AG04450 (cell line): ENCODE measurements at regions not wholly inside any gene's neighbourhood (a gene's known extent, or its start where the extent isn't known, plus 50 kb on each side); places are given as distances from the start of the nearest gene placed in this dataset.

Experiments used
- CTCF ChIA-PET: fragments of 300-600, 350-600 bp; formaldehyde crosslinking; extraction: SDS; loops from one replicate; lab custom pipeline; 2022; ENCODE audit warnings: antibody characterized with exemption, inconsistent platforms; lab: Charles Lee
- POLR2A ChIA-PET: fragments of 350-600 bp; formaldehyde crosslinking; extraction: SDS; loops from one replicate; lab custom pipeline; 2021; ENCODE audit warnings: antibody characterized with exemption, inconsistent platforms; lab: Yijun Ruan, JAX
- DNase-seq: peaks from one replicate; pipeline ENCODE4 v3.0.0-alpha.2; 2011; ENCODE audit warnings: low read depth, low spot score
- H3K27ac ChIP-seq: one replicate; pipeline ENCODE4 v1.5.1; 2012; ENCODE audit warnings: low read depth, low read length, control low read depth
- H3K27me3 ChIP-seq: one replicate; pipeline ENCODE4 v1.6.0; 2012; ENCODE audit warnings: low read length; ENCODE audit not compliant: control insufficient read depth, insufficient read depth
- H3K4me3 ChIP-seq: 2 replicates; pipeline ENCODE4 v1.5.1; 2011; ENCODE audit warnings: mild to moderate bottlenecking, low read depth, low read length, control low read depth
- H3K9me3 ChIP-seq: 2 replicates; pipeline ENCODE4 v1.5.1; 2012; ENCODE audit warnings: low read length; ENCODE audit not compliant: control insufficient read depth, insufficient read depth
- CTCF ChIP-seq: IDR thresholded peaks from 2 replicates; pipeline ENCODE4 v1.5.1; 2011; ENCODE audit warnings: low read depth, low read length, control low read depth, inconsistent platforms

DNA sequence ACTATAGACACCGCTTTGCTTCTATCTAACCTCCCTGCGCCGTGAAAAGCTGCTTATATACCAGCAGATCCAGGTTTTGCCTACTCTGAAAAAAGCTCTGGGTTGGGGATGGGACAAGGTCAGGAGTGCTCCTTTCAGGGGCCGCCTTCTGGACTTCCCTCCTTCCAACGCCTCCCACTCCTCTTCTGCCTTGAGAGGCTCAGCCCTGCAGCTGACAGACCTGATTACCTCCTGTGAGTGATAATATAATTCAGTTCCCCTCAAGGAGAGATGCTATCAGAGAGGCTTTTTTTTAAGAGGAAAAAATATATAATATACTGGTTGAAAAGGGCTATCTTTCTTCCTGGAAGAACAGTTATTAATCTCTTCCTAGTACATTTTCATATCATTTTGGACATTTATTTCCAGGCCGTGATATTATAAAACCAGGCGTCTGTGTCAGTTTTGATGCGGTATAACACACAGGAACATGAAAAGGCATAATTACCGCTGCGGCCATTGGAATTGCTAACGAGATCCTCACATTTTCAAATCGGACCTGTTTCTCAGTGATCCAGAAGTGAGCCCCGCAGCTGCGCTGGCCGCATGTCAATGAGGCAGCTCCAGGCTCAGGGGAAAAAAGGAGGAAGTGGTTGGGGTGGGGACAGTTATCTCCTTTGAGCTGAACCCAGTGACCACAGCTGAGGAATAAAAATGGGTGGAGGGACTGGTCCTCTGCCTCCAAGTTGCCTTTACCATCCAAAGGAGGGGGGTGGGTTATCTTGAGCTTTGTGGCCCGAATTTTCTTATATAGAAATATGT lies 457.1 kb downstream of the TYW1 start:
- DNase-seq, result no peak
- no peak overlapping the region for H3K4me3 ChIP-seq
- CTCF ChIA-PET, result no interaction called here
- POLR2A ChIA-PET, result no interaction called here
- peaks cover 7% of the 10 kb centered on the region; the same call in 1 of the 2 replicates for H3K9me3 ChIP-seq
- H3K27ac ChIP-seq, result no peak overlapping the region
- H3K27me3 ChIP-seq, result no peaks in the 10 kb centered on the region
- TF ChIP-seq CTCF, result no peak

DNA sequence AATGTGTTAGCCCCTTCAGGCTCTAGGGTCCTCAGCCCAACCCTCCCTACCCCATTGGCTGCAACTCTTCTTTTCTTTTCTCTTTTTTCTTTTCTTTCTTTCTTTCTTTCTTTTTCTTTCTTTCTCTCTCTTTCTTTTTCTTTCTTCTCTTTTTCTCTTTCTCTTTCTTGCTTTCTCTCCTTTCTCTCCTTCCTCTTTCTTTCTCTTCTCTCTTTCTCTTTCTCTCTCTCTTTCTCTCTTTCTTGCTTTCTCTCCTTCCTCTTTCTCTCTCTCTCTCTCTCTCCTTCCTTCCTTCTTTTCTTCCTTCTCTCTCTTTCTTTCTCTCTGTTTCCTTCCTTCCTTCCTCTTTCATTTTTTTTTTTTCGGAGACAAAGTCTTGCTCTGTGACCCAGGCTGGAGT lies 458.9 kb downstream of the TYW1 start:
- peaks cover 7% of the 10 kb centered on the region; the same call in 1 of the 2 replicates for H3K9me3 ChIP-seq
- DNase-seq, result no peak
- no peak overlapping the region for H3K4me3 ChIP-seq
- no peaks in the 10 kb centered on the region for H3K27me3 ChIP-seq
- TF ChIP-seq CTCF, result no peak
- H3K27ac ChIP-seq, result no peak overlapping the region
- ChIA-PET POLR2A (no interaction called here), CTCF (no interaction called here)

DNA sequence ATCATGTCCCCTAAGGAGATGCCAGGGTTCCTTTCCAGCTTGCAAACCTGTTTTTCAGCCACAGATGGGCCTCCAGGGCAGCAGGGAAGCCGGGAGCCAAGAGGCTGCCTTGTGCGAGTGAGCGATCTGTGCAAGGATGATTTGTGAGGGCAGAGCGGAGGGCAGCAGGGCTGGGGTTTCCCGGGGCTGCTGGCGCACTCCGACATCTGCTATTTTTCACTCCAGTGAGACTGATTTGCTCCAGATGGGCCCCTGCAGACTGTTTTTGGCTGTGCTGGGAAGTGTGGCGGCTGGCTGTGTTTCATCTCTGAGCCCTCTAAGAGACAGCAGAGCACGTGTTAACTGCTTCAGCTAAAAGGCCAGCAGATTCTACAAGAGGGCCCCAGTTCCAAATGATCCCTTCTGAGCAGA lies 466.2 kb downstream of the TYW1 start:
- Histone ChIP-seq H3K27me3 (no peaks in the 10 kb centered on the region), H3K9me3 (peaks cover 3% of the 10 kb centered on the region; the same call in 1 of the 2 replicates), H3K27ac (no peak overlapping the region), H3K4me3 (no peak overlapping the region)
- TF ChIP-seq CTCF, result no peak
- ChIA-PET POLR2A (no interaction called here), CTCF (no interaction called here)
- no peak for DNase-seq

- no peak overlapping the region for H3K4me3 ChIP-seq
- H3K9me3 ChIP-seq, result peaks cover 3% of the 10 kb centered on the region; the same call in 1 of the 2 replicates
- TF ChIP-seq CTCF, result no peak
- ChIA-PET POLR2A (no interaction called here), CTCF (no interaction called here)
- no peak for DNase-seq
- no peak overlapping the region for H3K27ac ChIP-seq
- no peaks in the 10 kb centered on the region for H3K27me3 ChIP-seq
These were observed 466.7 kb downstream of the TYW1 start for GRCh38 chr7:67463316-67463715.

- ChIA-PET CTCF (no interaction called here), POLR2A (no interaction called here)
- no peak for DNase-seq
- Histone ChIP-seq H3K27me3 (no peaks in the 10 kb centered on the region), H3K4me3 (no peak overlapping the region), H3K27ac (no peak overlapping the region), H3K9me3 (peaks cover 3% of the 10 kb centered on the region; the same call in 1 of the 2 replicates)
- no peak for TF ChIP-seq CTCF
These were observed 467.4 kb downstream of the TYW1 start for GRCh38 chr7:67463983-67464382.
